ENCODE measurements at regions not wholly inside any gene's neighbourhood (a gene's known extent, or its start where the extent isn't known, plus 50 kb on each side); places are given as distances from the start of the nearest gene placed in this dataset.
A peak's percentile ranks its signal among the peaks of the same experiment; 100 is the strongest.

GRCh38 chr1:201690528-201690927 lies 138.4 kb upstream of the IPO9 start:
- no peak for DNase-seq

GRCh38 chr1:201691716-201692554 lies 137.0 kb upstream of the IPO9 start:
- no peak for DNase-seq

GRCh38 chr1:201692555-201693394 lies 136.2 kb upstream of the IPO9 start:
- no peak for DNase-seq

GRCh38 chr1:201693890-201694607 lies 134.9 kb upstream of the IPO9 start:
- no peak for DNase-seq

- DNase-seq = no peak
These were observed 134.2 kb upstream of the IPO9 start for GRCh38 chr1:201694608-201695335.

GRCh38 chr1:201695607-201696006 lies 133.3 kb upstream of the IPO9 start:
- DNase-seq = no peak

GRCh38 chr1:201696217-201696761 lies 132.7 kb upstream of the IPO9 start:
- no peak for DNase-seq

GRCh38 chr1:201697174-201697573 lies 131.8 kb upstream of the IPO9 start:
- DNase-seq = no peak

GRCh38 chr1:201701831-201702230 lies 127.1 kb upstream of the IPO9 start:
- DNase-seq = no peak

- no peak for DNase-seq
These were observed 126.0 kb upstream of the IPO9 start for GRCh38 chr1:201702936-201703335.

GRCh38 chr1:201703621-201704438 lies 125.1 kb upstream of the IPO9 start:
- peak; percentile 70 for DNase-seq

GRCh38 chr1:201704439-201704792 lies 124.5 kb upstream of the IPO9 start:
- DNase-seq = no peak

GRCh38 chr1:201705389-201705788 lies 123.6 kb upstream of the IPO9 start:
- DNase-seq = no peak

- DNase-seq = no peak
These were observed 122.8 kb upstream of the IPO9 start for GRCh38 chr1:201706109-201706508.

GRCh38 chr1:201707027-201707426 lies 121.9 kb upstream of the IPO9 start:
- no peak for DNase-seq

GRCh38 chr1:201707656-201708055 lies 121.3 kb upstream of the IPO9 start:
- DNase-seq = no peak

- DNase-seq = no peak
These were observed 120.9 kb upstream of the IPO9 start for GRCh38 chr1:201708085-201708512.

- no peak for DNase-seq
These were observed 120.3 kb upstream of the IPO9 start for GRCh38 chr1:201708691-201709090.

GRCh38 chr1:201709564-201710295 lies 119.2 kb upstream of the IPO9 start:
- DNase-seq = peak; percentile 69

All from CD4-positive, alpha-beta T cell treated with Interleukin-17A for 4 hours (primary cell).